Stimulated activated CD4-positive, alpha-beta T cell treated with anti-CD3 and anti-CD28 coated beads, Interleukin-2, amount 100 ng/mL, for 4 hours (primary cell): ENCODE measurements at regions not wholly inside any gene's neighbourhood (a gene's known extent, or its start where the extent isn't known, plus 50 kb on each side); places are given as distances from the start of the nearest gene placed in this dataset.

Experiments used
- DNase-seq: peaks from one replicate; pipeline ENCODE4 v3.0.0-alpha.2; 2020; ENCODE audit warnings: low read depth

- DNase-seq = no peak
Measured at GRCh38 chr14:48874711-48875110, 711.5 kb downstream of the RPS29 start.

DNA sequence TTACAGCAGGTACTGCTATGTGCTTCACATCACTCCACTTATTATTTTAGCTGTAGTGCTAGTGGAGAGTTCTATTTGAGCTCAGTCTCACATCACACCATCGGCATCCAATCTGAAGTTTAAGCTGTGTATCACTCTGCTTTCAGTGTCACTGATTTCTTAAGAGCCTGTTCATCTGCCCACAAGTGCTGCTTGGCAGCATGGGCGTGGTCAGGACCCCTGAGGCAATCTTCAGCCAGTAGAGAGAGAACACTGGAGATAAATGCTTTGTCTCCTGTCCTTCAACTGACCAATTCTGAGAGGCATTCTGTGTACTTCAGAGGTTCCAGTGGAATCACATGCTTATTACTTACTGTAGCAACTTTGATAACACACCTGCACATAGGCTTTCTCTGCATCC, 728.8 kb downstream of the RPS29 start:
- no peak for DNase-seq

- DNase-seq = no peak
Measured at GRCh38 chr14:48853159-48853558, 733.0 kb downstream of the RPS29 start.

- DNase-seq = no peak
Measured at GRCh38 chr14:48849741-48850322, 736.3 kb downstream of the RPS29 start.

- no peak for DNase-seq
Measured at GRCh38 chr14:48842785-48843184, 743.4 kb downstream of the RPS29 start.

- DNase-seq = no peak
Measured at GRCh38 chr14:48826058-48826457, 760.1 kb downstream of the RPS29 start.

GRCh38 chr14:48814562-48814961, 771.6 kb downstream of the RPS29 start:
- no peak for DNase-seq

DNA sequence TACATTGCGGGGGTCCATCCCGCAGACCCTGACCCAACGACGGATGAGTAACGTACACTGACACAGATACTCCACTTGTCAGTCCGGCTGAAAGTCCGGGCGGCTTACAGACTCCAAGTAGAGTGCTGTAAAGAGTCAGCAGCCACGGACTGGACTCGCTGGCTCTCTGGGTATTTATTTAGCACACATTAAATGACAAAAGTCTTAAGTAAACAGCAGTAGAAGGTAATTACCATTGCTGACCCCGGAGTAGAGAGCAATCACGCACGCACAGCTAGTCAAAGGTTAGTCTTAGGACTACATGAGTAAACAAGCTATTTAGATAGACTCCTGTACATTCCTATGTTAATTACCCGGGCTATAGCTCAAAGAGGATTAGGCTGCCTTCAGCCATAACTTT, 780.9 kb downstream of the RPS29 start:
- DNase-seq = no peak

DNA sequence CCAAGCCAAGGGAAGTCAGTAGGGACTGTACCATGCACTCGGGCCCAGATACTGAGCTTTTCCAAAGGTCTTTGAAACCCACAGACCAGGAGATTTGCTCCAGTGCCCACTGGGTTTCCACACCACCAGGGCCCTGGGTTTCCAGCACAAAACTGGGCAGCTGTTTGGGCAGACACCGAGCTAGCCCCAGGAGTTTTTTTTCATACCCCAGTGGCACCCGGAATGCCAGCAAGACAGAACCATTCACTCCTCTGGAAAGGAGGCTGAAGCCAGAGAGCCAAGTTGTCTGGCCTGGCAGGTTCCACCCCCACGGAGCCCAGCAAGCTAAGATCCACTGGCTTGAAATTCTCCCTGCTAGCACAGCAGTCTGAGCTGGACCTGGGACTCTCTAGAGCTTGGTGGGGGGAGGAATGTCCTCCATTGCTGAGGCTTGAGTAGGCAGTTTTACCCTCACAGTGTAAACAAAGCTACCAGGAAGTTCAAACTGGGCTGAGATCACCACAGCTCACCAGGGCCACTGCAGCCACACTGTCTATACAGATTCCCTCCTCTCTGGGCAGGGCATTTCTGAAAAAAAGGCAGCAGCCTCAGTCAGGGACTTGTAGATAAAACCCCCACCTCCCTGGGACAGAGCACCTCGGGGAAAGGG, 793.7 kb downstream of the RPS29 start:
- DNase-seq = no peak

DNA sequence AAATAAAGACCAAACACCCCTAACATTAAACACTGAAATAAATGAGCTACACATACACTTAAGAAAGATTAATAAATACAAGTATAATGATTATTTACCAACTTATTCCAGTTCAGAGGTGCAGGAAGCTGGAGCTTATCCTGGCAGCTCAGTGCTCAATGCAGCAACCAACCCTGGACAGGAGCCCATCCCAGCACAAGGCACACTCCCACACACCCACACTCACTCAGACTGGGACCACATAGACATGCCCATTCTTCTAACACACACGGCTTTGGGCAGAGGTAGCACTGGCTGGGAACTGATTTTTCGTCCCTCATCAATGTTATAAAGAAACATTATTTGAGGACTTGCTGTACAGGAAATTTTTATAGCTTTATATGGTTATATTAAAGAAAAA, 797.4 kb downstream of the RPS29 start:
- no peak for DNase-seq

DNA sequence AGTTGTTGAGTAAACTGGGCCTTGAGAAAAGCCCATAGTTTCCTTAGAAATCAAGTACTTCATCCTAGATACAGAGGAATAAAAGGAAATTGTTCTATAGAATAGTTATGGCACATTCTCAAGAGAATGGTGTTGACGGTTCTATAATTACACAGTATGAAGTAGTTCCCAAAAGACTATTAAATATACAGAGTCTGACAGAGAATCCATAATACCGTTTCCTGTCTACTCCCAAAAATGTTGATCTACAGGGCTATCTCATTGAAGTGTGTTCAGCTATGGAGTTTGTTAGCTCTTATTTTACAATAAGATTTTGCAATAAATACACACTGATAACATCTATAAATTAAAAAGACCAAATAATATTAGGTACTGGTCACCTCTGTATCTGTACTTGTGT, 799.7 kb downstream of the RPS29 start:
- no peak for DNase-seq

GRCh38 chr14:48771717-48772116, 814.5 kb downstream of the RPS29 start:
- DNase-seq = no peak

DNA sequence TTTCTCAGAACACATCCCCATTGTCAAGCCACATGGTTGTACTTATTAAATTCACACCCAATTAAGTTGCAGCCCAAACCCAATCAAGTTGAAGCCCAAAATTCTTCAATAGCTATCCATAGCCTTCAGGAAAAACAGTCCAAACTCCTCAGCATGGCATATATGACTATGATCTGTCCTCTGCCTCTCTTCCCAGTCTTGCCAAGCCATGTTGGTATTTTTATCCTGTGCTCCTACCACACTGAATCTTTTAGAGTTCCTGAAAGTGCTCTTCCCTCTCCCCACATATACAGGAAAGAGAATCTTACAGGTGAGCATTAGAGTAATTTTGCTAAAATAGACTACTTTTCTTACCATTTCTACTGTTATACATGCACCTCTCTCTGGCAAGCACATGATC, 834.9 kb downstream of the RPS29 start:
- no peak for DNase-seq

DNA sequence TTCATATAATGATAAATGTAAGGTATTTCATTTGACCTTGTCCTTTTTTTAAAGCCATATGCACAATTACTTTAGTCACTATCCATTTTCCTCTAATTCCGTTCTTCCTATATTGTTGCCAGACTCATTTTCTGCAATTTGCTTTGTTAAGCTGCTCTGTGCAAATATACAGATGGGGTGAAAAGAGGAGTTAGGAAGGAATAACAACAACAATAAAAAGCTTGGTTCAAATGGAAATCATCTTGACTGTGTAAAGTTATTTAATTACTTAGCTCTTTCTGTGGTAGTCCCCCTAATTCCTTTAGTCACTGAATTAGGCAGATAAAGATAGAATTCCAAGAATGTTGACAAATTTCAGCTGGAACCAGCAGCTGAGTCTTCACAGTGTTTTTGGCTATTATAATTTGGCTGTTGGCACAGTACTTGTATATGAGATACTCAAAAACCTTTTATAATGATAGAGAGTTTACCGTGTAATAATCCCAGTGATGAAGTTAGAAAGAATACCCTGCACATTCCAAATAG, 838.0 kb downstream of the RPS29 start:
- no peak for DNase-seq

DNA sequence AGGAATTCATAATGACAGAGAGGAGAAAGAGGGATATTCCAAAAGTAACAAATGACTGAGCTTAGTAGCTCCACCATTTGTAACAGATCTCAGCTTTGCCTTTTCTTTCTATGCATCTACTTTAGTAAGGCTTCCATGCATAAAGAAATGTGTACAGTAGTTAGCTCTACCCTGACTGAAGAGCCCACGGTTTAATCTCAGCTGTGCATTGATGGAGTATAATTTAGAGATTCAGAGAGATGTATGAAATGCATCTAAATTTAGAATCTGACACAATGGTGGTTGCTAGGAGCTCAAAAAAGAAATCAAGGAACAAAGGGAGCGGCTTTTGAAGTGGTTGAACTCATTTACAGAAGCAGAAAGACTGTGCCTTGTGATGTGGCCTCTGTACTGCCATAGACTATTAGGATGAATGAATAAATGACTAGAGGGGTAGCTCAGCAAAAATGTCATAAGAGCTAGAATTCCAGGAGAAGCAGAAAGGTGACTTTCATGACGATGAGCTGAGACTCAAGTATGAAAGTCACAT, 838.6 kb downstream of the RPS29 start:
- DNase-seq = no peak

DNA sequence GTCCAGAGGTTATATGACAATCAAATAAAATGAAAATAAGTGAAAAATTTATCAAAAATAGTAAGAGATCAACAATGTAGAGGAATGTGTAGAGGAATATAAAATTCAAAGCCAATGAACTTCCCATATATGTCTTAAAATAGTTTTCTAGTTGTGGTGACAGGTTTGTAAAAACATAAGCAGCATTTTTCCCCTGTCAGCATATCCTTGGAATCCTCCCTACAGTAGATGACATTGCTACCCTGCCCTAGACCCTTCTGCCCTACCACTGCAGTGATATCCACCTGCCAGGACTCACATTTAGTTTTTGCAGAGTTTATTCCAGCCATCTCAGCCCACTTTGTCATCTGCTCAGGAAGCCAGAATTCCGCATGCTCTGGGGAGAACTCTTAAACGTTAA, 842.0 kb downstream of the RPS29 start:
- no peak for DNase-seq

- DNase-seq = no peak
Measured at GRCh38 chr14:48738186-48738925, 847.8 kb downstream of the RPS29 start.

GRCh38 chr14:48735607-48736006, 850.6 kb downstream of the RPS29 start:
- DNase-seq = no peak

GRCh38 chr14:48731260-48731659, 854.9 kb downstream of the RPS29 start:
- DNase-seq = no peak

DNA sequence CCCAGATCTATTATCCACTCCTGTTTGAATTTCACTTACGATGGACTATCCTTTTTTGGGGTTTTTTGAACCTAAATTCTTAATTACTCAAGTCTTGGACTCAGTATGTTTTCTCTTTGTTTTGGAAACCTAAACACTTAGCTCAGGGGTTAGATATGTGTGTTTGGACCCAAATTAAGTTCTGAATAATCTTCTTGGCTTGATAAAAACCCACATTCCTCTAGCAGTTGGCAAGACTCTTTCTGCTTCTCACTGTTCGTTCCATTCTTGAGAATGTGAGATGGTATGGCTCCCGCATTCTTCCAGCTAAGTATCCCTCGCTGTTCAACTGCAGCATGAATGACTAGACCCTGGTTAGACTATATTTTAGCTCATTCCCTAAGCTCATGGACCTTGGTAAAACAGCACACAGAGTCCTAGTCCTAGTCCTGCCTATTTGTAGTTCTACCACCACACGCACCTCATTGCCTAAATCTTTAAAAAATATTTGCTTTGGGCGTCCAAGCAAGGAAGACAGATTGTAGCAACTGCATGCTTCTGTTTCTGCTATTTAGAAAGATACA, 860.0 kb downstream of the RPS29 start:
- no peak for DNase-seq

- no peak for DNase-seq
Measured at GRCh38 chr14:48725051-48725734, 861.0 kb downstream of the RPS29 start.

DNA sequence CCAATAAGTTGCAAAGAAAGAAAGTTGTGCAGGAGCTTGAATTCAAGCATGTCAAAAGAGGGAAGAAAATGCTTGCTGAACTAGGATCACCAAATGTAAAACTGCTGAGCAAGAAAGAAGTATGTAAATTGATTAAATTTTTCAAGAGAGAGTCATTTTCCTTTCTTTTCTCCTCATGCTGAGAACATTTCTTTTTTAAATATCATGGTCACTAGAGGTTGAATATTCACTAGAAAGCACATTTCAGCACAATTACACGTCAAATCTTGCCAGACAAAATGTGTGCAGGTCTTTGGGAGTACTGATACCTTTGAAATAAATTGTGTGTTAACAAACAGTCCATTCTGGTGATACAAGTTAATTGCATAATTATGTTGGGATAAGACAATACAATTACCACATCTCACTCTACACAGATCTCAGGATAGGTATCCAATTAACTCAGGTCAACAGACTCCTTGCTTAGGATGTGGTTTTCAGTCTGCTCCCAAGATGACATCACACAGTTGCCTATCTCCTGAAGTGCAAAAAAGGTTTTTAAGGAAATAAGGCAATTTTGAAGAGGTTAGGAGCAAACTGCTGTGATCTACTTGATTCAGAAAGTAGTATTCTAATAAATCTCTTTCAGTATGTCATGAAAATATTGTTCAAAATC, 862.2 kb downstream of the RPS29 start:
- DNase-seq = no peak
